Pulmonary artery endothelial cell (primary cell): ENCODE measurements at regions not wholly inside any gene's neighbourhood (a gene's known extent, or its start where the extent isn't known, plus 50 kb on each side); places are given as distances from the start of the nearest gene placed in this dataset.
A peak's percentile ranks its signal among the peaks of the same experiment; 100 is the strongest.

ENCODE experiments used
- DNase-seq: peaks from one replicate; pipeline ENCODE4 v3.0.0-alpha.2; 2011; ENCODE audit warnings: low read depth, low spot score

DNA sequence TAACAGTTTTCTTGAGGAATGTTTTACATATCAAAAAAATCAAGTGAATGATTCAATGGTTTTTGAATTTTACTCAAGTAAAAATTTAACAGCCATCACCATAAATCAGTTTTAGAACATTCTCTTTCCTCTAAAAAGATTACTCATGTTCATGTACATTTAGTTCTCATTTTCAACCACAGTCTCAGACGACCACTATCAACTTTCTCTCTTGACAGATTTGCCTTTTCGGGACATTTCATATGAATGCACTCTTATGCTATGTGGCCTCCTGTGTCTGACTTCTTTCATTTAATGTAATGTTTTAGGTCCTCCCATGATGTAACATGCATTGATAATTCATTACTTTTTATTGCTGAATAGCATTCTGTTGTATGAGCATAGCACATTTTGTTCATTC, 309.3 kb upstream of the PLSCR5 start:
- no peak for DNase-seq

GRCh38 chr3:146912241-146913015, 307.3 kb upstream of the PLSCR5 start:
- no peak for DNase-seq

GRCh38 chr3:146903927-146904326, 298.8 kb upstream of the PLSCR5 start:
- DNase-seq = no peak

DNA sequence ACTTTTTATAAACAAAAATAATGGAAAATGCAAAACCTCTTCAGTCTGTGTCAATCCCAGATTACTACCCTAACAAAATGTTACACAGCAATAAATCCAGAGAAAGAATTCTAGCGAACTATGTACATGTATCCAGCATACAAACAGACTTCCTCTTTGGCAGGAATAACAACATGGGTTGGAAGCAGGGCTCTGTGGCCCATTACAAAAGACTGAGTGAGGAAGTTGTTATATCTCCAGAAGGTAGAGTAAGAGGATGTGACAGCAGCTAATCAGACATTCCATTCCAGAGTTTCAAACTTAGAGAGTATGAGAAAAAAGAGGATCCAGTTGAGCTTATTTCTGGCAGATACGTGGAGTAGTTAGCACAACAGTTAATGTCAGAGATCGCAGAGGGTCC, 294.0 kb upstream of the PLSCR5 start:
- DNase-seq = peak; percentile 57

GRCh38 chr3:146896711-146897110, 291.6 kb upstream of the PLSCR5 start:
- no peak for DNase-seq

DNA sequence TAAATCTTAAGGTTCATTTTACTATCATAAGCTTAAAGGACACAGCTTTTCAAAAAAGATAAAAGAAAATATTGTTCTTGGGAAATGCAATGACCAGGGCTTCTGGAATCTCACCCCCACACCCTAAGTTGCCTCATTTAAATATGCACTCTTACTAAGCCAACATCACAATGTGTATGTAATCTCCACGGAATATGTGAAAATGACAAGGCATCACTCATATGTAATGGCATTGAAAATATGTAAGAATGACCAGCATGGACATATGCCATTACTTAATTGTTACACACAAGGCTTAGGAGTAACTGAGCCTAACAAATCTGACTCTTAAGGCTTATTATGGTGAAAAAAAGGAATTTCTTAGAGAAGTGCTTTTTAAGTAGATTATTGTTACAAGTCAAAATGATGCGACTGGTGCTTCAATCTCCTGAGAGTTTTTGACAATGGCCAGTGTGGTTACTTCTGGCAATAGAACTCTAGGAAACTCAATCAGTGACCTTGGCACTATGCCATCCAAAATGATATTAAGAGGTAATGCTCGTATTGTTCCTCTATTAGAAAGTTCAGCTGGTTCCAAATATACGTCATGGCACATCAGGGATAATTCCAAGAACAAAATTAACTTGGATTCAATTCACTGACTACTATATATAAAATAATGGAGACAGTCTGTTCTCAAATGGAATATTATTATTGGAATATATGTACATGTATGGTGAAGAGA, 290.0 kb upstream of the PLSCR5 start:
- no peak for DNase-seq

- DNase-seq = no peak
Measured at GRCh38 chr3:146894406-146894805, 289.3 kb upstream of the PLSCR5 start.

- no peak for DNase-seq
Measured at GRCh38 chr3:146892041-146892440, 286.9 kb upstream of the PLSCR5 start.

DNA sequence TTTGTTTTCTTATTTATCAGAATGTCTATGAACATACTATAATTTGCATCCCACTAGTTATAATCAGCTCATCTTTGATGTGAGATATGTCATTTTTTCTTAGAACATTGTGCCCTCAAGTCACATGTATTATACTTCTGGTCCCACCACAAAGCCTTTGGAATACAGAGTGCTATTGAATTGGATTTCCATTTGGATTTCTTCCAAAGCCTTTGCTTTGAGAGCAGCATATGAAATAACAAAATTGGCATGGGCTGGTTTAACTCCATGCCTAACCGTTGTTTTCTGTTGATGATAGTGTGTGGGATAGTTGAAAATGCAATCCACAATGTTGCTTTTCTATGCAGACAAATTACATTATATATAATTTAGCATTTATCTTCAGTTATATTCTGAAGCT, 284.5 kb upstream of the PLSCR5 start:
- no peak for DNase-seq

- DNase-seq = no peak
Measured at GRCh38 chr3:146888176-146888575, 283.0 kb upstream of the PLSCR5 start.

DNA sequence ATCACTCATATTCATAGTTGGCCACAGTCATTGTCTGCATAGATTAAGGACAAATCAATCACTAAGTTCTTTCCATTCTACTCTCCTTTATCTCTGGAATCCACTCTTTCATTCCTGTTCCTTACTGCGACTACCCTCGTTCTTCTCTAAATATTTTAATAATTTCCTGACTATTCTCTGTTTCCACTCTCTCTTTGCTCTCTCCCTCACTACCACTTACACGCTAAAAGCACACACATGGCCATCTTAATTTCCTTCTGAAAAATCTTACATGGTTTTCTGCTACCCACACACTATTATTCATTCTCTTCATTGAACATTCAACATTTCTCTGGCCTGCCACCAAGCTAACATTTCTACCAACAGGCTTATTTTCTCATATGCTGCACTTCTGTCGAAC, 279.6 kb upstream of the PLSCR5 start:
- DNase-seq = no peak

GRCh38 chr3:146884296-146884695, 279.1 kb upstream of the PLSCR5 start:
- no peak for DNase-seq

DNA sequence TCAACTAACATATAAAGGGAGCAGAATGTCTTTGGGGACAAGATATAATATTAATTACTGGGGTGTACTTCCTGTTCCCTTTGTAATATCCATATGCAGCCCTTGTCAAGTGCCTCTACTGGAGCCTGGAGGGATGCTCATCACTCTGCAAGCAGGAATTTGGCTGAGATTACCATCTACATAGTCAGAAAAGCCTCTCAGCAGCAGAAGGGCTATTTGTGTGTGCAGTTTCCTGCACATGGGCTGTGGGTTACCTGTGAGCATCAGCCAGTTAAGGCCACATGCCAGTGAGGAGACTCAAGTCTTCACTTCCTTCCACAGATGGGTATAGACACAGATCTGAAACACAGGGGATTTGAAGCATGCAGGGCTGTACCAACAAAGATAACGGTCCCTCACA, 278.1 kb upstream of the PLSCR5 start:
- DNase-seq = no peak

DNA sequence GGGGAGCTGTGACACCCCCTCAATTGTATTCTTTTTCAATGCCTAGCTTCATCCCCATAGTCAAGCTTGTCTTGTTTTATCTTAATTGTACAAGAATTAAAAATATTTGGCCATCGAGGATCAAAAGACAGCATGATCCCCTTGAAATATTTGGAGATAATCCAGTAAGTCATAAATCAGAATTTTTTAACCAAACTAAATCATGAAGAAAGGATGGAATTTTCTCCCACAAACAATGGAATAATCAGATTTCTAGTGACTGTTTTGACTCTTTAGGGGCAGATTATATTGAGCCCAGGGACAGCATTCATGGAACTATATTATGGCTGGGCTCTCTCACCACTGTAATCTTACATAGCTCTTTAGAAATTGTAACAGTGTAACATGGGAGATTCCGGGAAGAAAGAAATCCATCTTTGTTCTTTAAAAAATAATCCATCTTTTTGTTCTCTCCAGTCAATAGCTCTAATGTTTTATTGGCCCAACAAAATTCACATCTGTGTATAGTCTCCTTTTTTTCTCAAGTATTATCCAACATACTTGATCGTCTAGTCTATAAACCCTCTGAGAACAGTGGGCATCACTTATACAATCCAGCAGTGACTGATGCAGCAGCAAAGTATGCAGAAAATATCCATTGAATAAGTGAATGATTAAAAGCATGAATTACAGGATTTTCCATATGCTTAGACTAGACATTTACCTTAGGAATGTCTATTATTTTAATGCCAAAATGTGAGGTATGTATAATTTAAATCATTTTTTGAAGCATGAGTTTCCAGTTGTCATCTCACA, 277.0 kb upstream of the PLSCR5 start:
- DNase-seq = no peak

DNA sequence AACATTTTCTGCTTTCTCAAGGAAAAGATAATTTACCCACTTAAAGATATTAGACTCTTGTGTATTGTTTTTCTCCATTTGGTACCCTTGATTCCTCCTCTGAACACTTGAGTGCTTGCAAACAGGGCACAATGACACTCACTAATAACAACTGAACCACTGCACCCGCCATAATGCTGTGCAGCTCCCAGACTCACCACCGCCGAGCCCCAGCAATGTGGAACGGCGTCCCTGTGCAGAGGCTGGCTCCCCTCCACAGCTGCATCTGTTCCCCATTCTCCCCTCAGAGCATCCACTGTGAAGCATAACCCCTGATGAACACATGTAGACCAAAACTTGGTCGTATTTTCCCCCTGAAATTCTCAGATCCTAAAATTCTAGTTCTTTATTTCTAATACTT, 276.2 kb upstream of the PLSCR5 start:
- no peak for DNase-seq

DNA sequence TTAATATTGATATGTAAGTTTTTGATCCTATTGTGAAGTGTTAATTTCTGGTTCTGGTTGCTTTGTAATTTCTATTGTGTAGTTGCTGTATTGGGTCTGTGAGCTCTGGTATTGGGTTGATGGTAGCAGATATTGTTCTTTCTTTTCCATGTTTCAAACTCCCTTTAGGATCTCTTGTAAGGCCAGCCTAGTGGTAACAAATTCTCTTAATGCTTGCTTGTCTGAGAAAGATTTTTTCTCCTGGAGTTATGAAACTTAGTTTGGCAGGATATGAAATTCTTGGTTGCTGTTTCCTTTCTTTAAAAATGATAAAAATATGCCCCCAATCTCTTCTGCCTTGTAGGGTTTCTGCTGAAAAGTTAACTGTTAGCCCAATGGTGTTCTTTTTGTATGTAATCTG, 268.6 kb upstream of the PLSCR5 start:
- DNase-seq = no peak

GRCh38 chr3:146865175-146865755, 260.1 kb upstream of the PLSCR5 start:
- DNase-seq = no peak

DNA sequence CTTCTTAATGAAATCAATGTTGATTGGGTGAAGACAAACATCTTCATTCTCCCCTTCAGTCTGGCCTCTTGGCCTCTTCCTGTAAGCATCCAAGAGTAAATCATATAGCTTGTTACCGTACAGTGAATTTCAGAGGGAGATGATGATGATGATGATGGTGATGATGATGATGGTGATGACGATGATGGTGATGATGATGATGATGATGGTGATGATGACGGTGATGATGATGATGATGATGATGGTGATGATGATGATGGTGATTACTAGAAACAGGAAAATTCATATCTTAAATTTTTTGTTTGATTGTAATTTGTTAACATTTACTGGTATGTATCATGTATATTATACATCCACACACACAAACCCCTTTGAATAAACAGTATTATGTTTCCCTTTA, 256.1 kb upstream of the PLSCR5 start:
- DNase-seq = no peak

DNA sequence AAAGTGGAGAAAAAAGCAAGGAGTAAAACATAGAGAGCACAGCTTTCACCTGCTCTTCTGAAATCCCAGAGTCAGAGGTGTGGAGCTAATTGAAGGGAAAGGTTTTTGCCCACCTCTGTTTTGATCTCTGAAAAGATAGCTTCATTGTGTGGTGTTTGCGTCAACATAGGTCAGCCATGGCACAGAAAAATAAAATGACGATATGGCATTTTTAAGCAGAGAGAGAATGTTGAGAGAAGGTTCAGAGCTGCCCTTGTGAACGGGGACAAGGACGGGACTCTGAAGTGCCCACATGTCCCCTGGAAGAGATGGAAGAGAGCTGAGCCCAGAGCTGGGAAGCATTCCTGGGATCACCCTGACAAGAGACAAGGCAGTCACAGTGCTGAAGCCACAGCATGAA, 249.4 kb upstream of the PLSCR5 start:
- DNase-seq = no peak

DNA sequence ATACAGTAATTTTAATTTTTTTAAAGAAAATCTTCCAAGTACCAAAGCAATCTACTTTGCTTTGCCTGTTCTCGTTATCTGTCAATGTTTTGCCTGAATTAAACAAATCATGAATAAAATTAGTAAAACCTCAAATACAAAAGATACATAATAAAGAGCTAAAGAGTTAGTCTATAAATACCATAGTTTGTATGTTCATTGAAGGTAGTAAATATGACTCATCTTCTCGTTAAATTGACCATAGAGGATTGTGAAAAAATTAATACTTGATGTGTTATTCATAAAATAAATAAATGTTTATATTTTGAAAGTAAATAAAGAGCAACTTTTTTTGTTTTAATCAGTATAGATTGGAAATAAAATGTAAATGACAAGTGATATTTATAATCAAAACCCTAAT, 246.5 kb upstream of the PLSCR5 start:
- DNase-seq = no peak

DNA sequence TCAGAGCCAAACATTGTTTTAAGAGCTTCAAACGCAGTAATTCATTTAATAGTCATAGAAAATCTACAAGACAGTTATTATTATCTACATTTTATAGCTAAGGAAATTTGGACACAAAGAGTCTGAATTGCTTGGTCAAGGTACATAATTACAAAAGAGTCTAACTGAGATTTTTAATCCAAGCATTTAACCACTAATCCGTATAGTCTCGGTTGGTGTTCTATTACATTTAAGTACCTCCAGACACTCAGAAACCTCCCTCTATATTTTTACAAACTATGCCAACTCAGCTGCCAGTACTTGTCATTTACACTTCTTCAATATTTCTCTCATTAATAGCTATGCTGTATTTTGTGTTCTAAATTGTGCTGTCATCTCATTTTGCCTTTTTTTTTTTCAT, 240.2 kb upstream of the PLSCR5 start:
- no peak for DNase-seq

DNA sequence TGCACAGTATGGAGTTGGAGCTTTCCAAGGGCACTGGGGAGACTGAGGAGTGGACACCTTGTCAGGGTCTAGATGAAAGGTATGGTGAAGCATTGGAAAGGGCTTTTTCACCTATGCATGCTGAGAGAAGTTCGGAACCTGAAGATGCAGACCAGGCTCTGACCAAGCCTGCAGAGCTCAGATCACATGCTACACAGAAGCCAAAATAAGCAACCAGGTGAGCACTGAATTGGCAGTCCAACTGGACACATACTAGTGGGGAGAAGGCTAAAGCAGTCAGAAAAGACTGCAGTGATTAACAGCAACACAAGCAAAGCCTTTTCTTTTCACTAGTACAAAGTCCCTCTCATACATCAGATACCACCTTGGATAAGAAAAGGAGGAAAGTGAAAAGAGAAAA, 238.3 kb upstream of the PLSCR5 start:
- DNase-seq = no peak
